ENCODE measurements at regions not wholly inside any gene's neighbourhood (a gene's known extent, or its start where the extent isn't known, plus 50 kb on each side); places are given as distances from the start of the nearest gene placed in this dataset.
"Not testable (repeated sequence)": the region's sequence is repeated elsewhere in the genome, so short reads cannot be mapped to it uniquely, and the experiment has no call there.

DNA sequence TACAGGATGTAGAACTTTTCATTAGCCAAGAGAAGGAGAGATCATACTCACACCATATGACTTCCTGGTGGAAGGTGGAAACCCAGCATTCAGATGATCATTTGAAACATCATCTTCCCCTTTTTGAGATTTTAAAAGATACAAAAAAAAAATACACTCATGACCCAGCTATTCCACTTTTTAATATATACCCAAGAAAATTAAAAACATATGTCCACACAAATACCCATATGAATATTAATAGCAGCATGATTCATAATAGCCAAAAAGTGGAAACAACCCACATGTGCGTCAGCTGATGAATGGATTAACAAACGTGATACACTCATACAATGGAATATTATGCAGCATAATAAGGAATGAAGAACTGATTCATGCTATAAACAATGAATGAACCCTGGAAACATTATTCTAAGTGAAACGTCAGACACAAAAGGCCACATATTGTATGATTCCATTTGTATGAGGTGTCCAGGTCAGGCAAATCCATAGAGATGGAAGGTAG is 130.0 kb upstream of the SGK1 start:
- DNase-seq: no peak

DNA sequence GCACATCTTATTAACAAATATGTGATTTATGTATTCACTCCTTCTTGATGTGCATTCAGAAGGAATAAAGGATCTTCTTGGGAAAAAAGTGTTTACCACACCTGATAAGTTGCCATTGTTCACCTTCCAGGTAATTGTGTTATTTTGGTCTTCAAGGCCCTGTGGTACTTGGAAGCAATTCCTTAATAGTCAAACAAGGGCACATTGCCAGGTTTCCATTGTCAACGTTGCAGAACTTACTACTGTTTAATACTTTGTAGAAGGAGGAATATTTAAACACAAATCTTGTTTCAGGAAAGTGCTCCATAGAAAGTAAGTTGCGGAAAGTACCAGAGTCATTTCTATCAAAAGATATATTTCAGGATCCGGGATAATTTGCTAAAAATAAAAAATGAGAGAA is 129.5 kb upstream of the SGK1 start:
- no peak for DNase-seq

DNA sequence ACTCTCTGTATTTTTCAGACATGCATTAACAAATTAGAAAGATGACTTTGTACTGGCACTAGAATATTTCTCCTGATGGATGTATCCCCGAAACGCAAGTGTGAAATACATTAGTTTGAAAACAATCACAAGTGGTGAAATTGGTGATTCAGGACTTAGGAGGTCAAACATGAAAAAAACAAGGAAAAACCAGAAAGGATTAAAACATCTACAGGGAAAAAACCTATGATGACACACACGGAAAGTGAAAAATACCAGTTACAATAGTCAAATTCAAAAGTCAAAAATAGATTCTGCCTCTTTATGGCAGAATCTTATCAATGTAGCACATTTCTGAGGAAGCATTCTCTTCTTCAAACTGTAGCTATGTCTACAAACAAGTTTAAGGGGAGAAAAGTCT is 129.0 kb upstream of the SGK1 start:
- no peak for DNase-seq

DNA sequence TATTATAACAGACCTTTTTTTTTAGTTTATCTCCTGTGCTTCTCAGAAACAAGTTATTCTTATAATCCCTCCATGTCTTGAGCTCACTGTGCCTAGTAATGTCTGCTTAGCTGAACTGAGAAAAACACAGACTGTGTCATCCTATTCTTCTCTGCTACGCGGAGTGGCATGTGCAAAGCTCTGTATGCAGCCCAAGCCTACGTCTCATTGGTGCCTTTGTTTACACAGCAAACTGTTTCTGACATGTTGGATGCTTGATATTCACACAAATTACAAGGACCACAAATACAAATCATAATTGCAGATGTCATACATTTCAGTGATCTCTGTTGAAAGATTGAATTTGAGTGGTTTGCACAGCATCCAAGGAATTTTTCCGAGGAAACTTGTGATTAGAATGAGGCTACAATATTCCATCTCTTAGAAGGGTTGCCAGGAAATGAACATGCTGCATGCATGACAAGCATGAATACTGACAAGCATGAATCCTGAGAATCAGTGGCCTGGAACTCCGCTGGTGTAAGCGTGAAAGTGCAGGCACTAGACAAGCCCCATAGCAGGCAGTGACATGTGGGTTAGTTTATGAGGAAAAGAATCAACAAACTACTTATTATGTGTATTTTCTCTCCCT is 128.4 kb upstream of the SGK1 start:
- DNase-seq: no peak

DNA sequence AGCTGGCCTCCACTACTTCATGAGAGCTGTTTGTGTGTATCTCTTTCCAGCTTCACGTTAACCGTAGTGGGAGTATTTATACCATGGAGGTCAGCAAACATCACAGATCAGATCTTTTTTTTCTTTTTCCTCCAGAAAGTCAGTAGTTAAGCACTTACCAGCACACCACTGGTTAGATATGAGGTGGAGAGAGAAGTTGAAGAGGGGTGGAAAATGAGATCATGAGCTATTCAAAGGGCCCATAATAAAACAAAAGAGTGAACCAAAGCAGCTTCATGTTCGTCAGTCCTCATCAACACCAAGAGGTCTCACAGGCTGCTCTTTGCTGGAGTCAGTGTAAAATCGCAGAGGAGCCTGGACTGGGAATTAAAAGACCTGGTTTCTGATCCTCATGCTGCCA is 125.1 kb upstream of the SGK1 start:
- DNase-seq: no peak

DNA sequence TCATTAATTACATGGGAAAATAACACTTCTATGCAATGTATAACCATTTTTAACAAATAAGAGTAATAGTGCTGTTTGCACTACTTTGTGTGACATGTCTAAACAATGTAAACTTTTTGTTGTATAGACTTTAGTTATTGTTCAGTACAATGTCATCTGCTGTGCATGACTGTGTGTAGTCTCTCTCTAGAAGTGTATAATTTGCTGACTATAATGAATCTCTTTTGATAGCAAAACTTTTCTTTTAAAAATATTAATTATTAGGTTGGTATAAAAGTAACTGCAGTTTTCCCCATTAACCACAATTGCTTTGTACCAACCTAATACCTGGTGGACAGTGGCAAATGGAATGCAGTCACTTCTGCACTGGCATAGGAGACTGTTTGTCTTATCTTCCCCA is 124.2 kb upstream of the SGK1 start:
- DNase-seq: no peak

DNA sequence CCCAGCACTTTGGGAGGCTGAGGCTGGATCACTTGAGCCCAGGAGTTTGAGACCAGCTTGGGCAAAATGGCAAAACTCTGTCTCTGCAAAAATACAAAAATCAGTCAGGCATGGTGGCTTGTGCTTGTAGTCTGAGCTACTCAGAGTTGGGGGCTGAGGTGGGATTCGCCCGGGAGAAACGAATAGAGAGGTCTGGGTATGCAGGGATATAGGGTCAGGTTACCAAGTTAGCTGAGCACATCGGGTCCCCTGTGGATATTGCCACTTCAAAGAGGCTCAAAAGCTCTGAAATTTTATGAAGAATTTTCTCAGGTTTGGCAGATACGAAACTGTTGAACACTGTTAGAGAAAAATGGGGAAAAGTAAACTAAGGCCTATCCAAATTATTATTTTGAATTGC is 120.9 kb upstream of the SGK1 start:
- no peak for DNase-seq

DNA sequence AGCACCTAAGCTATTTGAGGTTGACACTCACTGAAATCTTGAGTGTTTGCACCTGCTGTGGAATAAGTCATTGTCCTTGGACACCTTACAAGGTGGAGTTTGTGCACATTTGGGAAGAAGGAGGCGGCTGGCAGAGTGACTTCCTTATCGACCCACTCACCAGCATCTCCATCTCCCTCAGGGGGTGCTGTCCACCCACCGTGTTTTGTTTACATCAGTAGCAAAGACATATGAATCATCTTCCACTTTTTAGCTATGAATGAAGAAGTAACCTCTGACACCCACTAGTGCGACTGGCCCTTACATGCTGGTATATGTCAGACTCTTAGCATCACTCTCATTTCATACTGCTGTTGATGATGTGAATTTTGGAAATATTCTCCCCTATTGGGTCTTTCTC is 119.5 kb upstream of the SGK1 start:
- DNase-seq: peak; percentile 54

DNA sequence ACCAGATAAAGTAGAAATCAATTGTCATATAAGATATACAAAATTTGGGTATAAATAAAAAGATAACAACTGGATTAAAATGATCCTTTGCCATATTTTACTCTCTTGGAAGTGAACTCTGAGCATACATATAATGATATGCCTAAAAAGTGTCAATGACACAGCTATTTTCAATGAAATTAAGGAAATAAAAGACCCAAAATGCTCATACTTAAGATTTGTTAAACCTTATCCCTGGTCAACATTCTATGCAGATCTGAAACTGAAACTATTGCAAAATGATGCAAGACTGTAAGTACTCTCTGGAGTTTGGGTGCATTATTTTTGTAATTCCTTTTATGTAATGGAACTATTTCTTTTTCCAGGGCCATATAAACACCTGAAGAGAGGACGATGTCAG is 119.0 kb upstream of the SGK1 start:
- no peak for DNase-seq

DNA sequence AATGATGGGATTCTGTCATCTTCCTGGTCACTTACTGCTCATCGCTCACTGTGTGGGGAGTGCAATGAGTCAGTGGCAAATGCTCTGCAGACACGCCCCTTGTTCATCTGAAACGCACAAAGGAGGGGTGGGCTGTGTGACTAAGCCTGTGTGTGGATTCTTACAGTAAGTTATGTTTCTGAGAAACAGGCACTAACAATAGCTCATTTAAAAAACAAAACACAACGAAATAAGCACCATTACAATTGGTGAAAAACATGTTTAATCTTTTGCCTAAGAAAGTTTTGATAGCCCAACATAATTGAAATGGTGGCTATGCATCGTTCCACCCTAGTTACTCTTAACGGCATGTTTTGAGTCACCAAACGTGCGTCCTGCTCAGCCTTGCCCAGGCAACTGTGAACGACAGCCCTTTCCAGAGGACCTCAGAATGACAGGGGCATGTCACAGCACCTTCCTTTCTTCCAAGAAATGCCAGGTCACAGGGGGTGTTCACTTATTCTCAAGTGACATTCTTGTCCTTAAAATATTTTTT is 118.4 kb upstream of the SGK1 start:
- DNase-seq: peak; percentile 84

DNA sequence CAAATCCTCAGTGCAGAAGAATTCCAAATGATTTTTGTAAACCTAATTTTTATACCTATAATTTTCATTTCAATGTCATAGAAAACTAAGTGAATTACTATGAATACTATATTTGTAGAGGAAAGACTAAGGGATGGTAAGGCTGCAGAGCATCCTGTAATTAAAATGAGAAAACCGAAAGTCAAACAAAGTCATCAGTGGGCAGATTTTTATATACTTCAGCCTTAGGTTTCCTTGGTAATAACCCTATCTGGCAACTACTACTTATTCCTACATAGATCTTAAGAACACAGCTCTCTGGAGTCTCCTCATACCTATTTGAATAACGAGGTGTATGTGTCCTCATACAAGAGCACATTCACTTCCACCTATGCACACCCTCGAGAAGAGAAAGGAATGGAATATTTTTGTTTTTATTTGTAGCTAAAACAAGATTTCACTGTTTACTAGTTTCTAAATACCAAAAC is 117.9 kb upstream of the SGK1 start:
- DNase-seq: no peak

DNA sequence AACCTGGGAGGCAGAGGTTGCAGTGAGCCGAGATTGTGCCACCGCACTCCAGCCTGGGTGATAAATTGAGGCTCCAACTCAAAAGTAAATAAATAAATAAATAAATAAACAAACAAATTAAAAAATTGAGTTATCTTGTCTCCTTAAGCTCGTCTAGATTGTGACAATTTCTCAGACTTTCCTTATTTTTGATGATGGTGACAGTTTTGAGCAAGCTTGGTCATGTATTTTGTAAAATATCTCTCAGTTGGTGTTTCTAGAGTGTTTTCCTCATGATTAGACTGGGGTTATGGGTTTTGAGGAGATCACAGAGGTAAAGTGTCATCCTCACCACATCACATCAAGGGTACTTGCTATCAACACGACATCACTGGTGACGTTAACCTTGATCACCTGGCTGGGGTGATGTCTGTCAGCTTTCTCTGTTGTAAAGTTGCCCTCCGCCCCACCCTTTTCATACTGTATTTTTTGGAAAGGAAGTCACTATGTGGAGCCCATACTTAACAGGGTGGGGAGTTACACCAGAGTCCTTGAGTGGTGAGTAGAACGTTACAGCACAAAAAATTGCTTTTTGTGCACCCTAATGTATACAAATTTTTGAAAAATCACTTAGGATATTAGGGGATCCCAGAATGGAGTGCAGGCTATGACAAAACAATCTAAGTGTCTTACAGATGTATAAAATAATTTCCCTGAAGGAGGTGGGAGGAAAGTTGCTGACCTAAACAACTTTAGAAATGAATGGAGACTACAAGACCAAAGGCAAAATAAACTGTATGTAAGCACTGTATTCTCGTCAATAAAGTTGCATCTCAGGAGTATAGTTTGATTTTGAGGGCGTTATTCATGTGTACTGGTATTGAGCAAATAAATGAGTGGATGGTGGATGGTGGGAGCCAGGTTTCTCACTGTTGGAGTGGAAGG is 116.4 kb upstream of the SGK1 start:
- DNase-seq: no peak

DNA sequence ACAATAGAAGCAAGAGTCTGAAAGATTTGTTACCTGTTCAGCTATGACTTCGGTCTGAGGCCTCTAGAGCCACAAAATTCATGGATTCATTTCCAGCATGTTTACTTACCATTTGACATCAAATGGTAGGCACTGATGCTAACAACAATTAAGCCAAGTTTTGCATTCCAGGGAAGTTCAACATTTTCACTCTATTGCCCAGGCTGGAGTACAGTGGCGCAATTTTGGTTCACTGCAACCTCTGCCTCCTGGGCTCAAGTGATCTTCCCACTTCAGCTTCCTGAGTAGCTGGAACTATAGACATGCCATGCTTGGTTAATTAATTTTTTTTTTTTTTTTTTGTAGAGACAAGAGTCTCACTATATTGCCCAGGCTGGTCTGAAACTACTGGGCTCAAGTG is 114.1 kb upstream of the SGK1 start:
- DNase-seq: no peak

DNA sequence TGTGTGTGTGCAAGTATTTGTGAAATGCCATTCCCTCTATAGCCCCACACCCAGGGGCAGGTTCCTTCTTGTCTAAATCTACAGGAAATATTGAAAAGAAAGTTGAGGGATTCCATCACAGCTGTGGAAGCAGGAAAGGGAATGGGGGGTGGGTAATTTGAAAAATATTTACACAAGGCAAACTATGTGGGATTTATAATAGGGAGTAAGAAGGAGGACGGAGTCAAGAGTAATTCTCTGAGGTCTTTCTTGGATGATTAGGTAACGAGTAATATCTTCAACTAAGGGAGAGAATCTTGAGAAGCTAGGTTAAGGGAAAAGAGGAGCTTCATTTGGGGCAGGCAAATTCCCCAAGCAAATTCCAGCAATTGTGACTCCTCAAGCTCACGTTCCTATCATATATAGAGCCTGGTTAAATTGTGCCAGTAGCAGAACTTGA is 113.5 kb upstream of the SGK1 start:
- DNase-seq: no peak

DNA sequence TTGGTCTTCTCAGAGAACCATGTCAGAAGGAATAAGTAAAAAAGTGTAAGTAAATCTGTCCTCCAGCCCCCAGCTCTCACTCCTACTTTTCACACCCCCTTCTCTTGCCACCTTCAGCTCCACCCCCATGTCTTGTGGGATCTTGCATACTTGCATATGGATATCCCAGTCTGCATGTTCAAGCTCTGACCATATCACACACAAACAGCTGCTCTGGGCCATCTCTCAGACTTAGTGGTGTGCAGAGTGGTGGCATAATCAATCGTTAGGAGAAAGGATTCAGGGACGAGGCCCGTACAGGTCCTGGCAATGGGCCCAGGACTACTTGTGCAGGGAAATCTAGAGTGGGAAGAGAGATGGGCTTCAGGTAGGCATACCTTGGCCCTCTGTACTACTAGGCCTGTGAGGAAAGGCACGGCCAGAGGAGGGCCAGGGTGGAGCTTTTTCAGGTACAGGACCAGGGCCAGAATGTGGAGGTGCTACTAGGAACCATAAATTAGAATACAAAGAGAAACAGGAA is 112.0 kb upstream of the SGK1 start:
- DNase-seq: no peak

DNA sequence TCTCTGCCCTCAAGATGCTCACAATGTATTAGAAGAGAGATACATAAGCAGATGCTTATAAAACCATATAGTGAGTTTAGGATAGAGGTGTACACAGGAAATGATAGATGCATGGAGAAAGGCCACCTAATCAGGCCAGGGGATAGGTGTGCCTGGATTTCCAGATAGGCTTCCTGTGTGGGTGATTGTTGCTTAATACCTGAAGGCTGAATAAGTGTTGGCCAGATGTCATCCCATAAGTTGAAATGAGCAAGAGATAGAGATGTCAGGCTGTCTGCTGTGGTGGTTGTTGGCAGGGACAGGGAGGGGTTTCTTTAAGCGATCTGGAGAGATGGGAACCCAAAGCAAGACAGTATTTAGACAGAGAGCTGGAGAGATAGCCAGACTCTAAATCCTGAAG is 109.8 kb upstream of the SGK1 start:
- no peak for DNase-seq

DNA sequence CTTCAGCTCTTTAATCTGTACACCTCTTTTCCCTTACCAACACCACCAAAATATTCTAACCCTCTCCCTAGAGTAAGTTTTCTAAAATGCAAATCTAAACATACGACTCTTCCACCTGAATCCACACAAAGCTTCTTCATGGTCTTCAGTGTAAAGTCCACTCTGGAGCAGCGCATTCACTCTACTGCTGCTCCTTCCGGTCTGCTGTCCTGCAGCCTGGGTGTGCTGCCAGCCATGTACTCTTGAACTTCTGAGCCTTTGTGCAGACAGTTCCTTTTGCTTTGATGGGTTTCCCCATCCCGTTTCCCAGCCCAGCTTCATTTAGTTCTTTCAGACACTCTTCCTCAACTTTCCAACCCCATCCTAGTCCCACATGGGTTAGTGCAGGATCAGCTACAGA is 108.7 kb upstream of the SGK1 start:
- no peak for DNase-seq

DNA sequence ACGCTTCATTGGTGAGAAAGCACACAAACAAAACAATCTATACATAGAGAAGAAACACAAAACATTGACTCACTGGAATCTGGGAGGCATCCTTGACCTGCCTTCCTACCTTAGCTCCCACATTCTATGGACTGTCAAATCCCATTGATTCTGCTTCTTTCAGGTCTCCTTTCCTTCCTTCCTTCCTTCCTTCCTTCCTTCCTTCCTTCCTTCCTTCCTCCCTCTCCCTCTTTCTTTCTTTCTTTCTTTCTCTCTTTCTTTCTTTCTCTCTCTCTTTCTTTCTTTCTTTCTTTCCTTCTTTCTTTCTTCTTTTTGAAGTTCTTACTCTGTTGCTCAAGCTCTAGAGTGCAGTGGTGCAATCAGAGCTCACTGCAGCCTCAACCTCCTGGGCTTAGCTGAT is 108.0 kb upstream of the SGK1 start:
- DNase-seq: not testable (repeated sequence)

DNA sequence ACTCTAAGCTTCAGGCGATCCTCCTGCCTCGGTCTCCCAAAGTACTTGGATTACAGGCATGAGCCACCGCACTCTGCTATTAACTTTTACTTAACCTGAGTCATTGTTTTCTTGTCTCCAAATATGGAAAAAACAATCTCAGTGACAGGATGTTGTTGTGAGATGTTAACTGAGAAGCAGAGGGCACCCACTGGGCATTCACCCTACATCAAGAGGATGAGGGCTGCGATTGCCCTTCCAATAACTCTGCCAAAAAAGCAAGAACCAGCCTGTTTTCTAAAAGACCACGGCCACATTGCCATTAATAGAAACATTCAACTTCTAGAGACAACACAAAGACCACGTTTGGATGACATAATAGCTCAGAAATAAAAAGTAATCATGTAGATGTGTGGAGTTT is 107.6 kb upstream of the SGK1 start:
- no peak for DNase-seq

DNA sequence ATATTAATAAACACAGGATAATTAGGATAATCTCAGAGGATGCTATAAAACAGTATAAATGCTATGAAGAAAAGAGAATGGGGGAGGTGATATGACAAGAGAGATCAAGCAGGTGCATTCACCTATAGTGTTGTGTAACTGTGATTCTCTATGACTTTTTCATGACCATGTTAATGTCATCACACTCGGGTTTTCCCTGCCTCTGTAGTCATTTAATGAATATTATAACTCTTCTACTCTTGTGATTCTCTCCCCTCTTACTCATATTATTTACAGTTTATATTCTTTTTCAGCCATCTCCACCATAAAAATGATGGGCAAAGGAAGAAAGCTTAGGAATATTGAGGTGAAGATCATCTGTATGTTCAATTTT is 106.9 kb upstream of the SGK1 start:
- no peak for DNase-seq

DNA sequence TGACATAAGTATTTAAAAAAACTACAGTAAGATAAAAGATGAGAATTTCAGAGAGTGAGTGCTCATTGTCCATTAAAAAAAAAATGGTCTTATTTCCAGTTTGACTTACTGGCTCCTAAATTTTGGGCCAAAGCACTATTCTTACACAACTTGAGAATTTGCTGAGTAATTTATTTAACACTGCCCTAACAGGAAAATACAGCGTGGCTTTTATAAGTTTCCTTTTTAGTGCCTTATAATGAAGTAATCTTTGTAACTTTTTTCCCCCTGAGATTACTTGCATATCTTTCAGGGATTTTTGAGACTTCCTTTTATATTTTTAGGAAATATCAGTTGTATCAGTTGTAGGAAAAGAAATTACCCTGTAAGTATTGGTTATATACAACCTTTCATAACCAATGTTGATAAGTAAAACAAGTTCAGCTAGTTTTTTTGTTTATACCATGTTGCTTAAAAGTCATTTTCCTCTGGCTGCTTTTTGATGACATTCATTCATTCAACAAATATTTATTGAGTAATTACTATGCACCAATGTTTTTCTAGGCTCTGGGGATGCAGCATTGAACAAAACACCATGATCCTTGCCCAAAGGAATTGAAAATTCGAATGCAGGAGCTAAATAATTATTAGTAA is 106.4 kb upstream of the SGK1 start:
- no peak for DNase-seq

DNA sequence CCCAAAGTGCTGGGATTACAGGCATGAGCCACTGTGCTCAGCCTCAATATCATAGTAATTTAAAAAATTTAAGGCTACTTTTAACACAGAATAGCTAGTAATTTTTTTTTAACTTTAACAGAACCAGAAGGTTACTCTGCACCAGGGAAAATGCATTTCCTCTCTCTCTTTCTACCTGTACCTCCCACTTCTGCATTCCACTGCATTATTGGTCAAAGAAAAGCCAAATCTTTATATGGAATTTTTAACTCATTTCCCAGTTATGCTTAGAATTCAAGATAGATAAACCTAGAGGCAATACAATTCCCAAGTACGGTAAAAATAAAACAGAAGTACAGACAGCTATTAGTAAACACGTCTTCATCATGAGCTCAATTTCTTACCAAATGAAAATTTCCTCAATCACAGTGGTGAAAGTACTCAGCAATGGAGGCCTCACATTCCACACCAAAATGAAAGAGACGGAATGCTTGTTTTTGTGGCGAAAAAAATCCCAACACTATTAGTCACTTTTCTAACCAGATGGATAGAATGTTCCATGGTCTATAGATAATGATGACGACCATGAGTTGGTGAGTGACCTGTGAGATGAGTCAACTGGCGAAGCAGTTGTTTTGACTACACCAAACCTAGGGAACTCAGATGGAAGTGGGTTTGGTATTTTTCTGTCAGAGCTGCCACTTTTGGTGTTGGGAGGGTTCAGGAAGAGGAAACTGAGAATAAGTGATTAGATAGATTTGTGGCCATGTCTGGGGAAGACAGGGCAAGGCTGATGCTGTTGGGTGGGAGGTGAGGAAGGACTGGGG is 104.7 kb upstream of the SGK1 start:
- DNase-seq: no peak

Data from stimulated activated CD4-positive, alpha-beta T cell treated with anti-CD3 and anti-CD28 coated beads, Interleukin-1b, Interleukin-23, amount 100 ng/mL, for 48 hours (primary cell).